Loucy (cell line): ENCODE measurements at regions not wholly inside any gene's neighbourhood (a gene's known extent, or its start where the extent isn't known, plus 50 kb on each side); places are given as distances from the start of the nearest gene placed in this dataset.

Source experiments
- H2AFZ ChIP-seq: fragments of 200-600 bp; sonication (generic); 2 replicates; pipeline ENCODE4 v1.6.0; 2016; ENCODE audit warnings: antibody characterized with exemption, mild to moderate bottlenecking, low read length, moderate library complexity
- H3F3A ChIP-seq: fragments of 200-600 bp; 2 replicates; pipeline ENCODE4 v1.6.0; 2016; ENCODE audit warnings: antibody characterized with exemption, low read depth, mild to moderate bottlenecking
- H3K27me3 ChIP-seq: fragments of 200-600 bp; sonication (generic); 2 replicates; pipeline ENCODE4 v1.6.1; 2014; ENCODE audit warnings: low read length, mild to moderate bottlenecking; ENCODE audit not compliant: insufficient read depth, poor library complexity, severe bottlenecking
- H3K36me3 ChIP-seq: fragments of 200-600 bp; sonication (generic); 2 replicates; pipeline ENCODE4 v1.6.1; 2016; ENCODE audit warnings: low read length; ENCODE audit not compliant: insufficient read depth
- H3K4me1 ChIP-seq: fragments of 200-600 bp; sonication (generic); 2 replicates; pipeline ENCODE4 v1.5.1; 2014; ENCODE audit warnings: low read length, mild to moderate bottlenecking; ENCODE audit not compliant: insufficient read depth, poor library complexity, severe bottlenecking
- H3K4me2 ChIP-seq: fragments of 200-600 bp; sonication (generic); 2 replicates; pipeline ENCODE4 v1.6.0; 2014; ENCODE audit warnings: antibody characterized with exemption, low read length, low read depth, mild to moderate bottlenecking; ENCODE audit not compliant: poor library complexity, severe bottlenecking
- H3K4me3 ChIP-seq: fragments of 200-600 bp; sonication (generic); 2 replicates; pipeline ENCODE4 v1.5.1; 2014; ENCODE audit warnings: low read length, mild to moderate bottlenecking, mixed read lengths; ENCODE audit not compliant: poor library complexity, severe bottlenecking
- H3K79me2 ChIP-seq: fragments of 200-600 bp; sonication (generic); 2 replicates; pipeline ENCODE4 v1.6.1; 2014; ENCODE audit warnings: low read length; ENCODE audit not compliant: insufficient read depth
- H3K9ac ChIP-seq: fragments of 200-600 bp; sonication (generic); 2 replicates; pipeline ENCODE4 v1.6.0; 2014; ENCODE audit warnings: mild to moderate bottlenecking, low read depth, low read length, moderate library complexity; ENCODE audit not compliant: poor library complexity, severe bottlenecking
- H3K9me2 ChIP-seq: fragments of 200-600 bp; sonication (generic); replicated peaks from 2 replicates; pipeline ENCODE4 v1.6.1; 2016; ENCODE audit warnings: low read depth, low read length, mixed read lengths
- H3K9me3 ChIP-seq: fragments of 200-600 bp; sonication (generic); 2 replicates; pipeline ENCODE4 v1.6.1; 2014; ENCODE audit warnings: mild to moderate bottlenecking, antibody characterized with exemption, low read length, low read depth; ENCODE audit not compliant: insufficient read depth
- H4K20me1 ChIP-seq: fragments of 200-600 bp; sonication (generic); 2 replicates; pipeline ENCODE4 v1.6.0; 2014; ENCODE audit warnings: antibody characterized with exemption, low read length, mild to moderate bottlenecking; ENCODE audit not compliant: insufficient read depth, poor library complexity, severe bottlenecking
- EZH2phosphoT487 ChIP-seq: fragments of 200-600 bp; IDR thresholded peaks from 2 replicates; pipeline ENCODE4 v1.6.1; 2018; ENCODE audit warnings: antibody characterized with exemption, mild to moderate bottlenecking, moderate library complexity, borderline replicate concordance
- TF ChIP-seq, protein P1 (sequence below): fragments of 200-600 bp; sonication (generic); conservative IDR thresholded peaks from 2 replicates; pipeline ENCODE4 v1.5.1; 2014; ENCODE audit warnings: mild to moderate bottlenecking, antibody characterized with exemption, low read length

DNA sequence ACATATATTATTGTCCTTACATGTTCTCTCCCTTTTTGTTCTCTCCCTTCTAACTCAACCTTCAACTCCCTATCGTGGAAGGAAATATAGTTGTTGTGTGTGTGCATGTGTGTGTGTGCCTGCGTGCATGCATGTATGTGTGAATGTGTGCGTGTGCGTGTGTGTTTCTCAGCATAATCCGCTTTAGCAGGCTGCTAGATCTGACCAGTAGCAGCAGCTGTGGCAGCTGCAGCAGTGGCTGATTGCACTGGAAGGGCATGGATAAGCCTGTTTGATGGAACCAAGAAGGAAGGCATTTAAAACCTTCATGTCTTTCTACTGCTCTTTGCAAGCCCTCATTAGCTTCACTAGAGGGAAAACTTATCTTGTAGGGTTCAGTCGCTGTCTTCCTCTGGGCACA is 65.6 kb upstream of the IRF2BP2 start:
- Histone ChIP-seq H2AFZ (peak overlapping the region; percentile 82), H3F3A (no peaks in the 10 kb centered on the region), H3K4me3 (no peak overlapping the region), H3K9me3 (no peaks in the 10 kb centered on the region), H3K4me1 (peaks cover 4% of the 10 kb centered on the region), H3K9ac (no peak overlapping the region), H3K9me2 (no peaks in the 10 kb centered on the region), H3K36me3 (no peaks in the 10 kb centered on the region), H4K20me1 (no peaks in the 10 kb centered on the region), H3K79me2 (no peaks in the 10 kb centered on the region), H3K27me3 (no peaks in the 10 kb centered on the region), H3K4me2 (peak overlapping the region; percentile 49)
- no peak for TF ChIP-seq EZH2phosphoT487
- TF ChIP-seq, protein P1, sequence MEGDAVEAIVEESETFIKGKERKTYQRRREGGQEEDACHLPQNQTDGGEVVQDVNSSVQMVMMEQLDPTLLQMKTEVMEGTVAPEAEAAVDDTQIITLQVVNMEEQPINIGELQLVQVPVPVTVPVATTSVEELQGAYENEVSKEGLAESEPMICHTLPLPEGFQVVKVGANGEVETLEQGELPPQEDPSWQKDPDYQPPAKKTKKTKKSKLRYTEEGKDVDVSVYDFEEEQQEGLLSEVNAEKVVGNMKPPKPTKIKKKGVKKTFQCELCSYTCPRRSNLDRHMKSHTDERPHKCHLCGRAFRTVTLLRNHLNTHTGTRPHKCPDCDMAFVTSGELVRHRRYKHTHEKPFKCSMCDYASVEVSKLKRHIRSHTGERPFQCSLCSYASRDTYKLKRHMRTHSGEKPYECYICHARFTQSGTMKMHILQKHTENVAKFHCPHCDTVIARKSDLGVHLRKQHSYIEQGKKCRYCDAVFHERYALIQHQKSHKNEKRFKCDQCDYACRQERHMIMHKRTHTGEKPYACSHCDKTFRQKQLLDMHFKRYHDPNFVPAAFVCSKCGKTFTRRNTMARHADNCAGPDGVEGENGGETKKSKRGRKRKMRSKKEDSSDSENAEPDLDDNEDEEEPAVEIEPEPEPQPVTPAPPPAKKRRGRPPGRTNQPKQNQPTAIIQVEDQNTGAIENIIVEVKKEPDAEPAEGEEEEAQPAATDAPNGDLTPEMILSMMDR, result no peak

DNA sequence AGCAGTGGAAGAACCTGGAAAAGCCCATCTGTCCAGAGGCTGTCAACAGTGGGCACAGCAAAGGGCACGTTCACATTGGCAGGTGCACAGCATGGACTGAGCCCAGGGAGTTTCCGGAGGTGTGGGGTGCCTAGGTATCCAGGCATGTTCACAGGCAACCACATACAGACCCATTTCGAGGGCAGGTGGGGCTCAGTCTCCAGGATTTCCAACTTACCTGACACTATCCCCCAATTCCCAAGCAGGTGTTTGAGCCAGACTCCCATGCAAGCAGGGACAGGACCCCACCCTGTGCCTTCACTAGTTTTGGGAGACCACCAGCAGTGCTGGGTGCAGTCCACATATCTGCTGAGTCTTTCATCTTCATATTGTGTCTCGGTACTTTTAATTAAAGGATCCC is 65.0 kb upstream of the IRF2BP2 start:
- H3K79me2 ChIP-seq, result no peaks in the 10 kb centered on the region
- no peaks in the 10 kb centered on the region for H3K27me3 ChIP-seq
- peaks cover 4% of the 10 kb centered on the region for H3K4me1 ChIP-seq
- no peaks in the 10 kb centered on the region for H3F3A ChIP-seq
- no peak overlapping the region for H2AFZ ChIP-seq
- H3K9ac ChIP-seq, result no peak overlapping the region
- H3K4me3 ChIP-seq, result no peak overlapping the region
- no peaks in the 10 kb centered on the region for H3K9me3 ChIP-seq
- no peaks in the 10 kb centered on the region for H3K36me3 ChIP-seq
- H3K4me2 ChIP-seq, result no peak overlapping the region
- no peaks in the 10 kb centered on the region for H4K20me1 ChIP-seq
- TF ChIP-seq, protein P1, result no peak
- H3K9me2 ChIP-seq, result no peaks in the 10 kb centered on the region

DNA sequence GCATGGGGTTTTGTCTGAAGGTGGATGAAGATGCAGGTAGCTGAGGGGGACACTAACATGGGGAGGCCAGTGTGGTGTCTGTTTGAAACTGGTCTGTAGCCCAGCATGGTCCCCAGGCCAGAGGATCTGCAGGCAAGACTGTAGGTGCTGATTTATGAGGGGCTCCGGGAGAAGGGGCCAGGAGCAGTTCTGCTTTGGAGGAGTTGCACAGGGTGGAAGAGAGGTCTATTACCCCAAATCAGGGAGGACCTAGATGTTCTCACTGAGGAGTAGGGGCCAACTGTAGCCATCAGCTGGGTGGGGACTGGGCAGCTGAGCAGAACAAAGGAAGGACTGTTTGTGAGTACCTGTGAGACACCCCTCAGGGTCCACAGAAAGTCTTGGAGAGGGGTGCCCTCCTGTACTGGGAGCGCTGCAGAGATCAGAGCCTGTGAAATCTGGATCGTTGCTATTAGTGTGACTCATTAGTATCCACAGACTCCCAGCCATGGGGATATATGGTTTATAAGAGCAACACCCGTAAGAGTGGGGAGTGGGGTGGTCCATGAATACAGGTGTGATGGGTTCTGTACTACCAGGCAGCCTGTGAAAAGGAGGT is 64.3 kb upstream of the IRF2BP2 start:
- H3K27me3 ChIP-seq, result no peaks in the 10 kb centered on the region
- no peak overlapping the region for H3K9ac ChIP-seq

More for the DNA sequence above, 64.3 kb upstream of the IRF2BP2 start:
- Histone ChIP-seq H3K36me3 (no peaks in the 10 kb centered on the region), H3K9me2 (no peaks in the 10 kb centered on the region), H3K4me1 (peaks cover 4% of the 10 kb centered on the region), H3K4me3 (no peak overlapping the region), H3K79me2 (no peaks in the 10 kb centered on the region), H2AFZ (no peak overlapping the region), H3K4me2 (no peak overlapping the region), H4K20me1 (no peaks in the 10 kb centered on the region), H3F3A (no peaks in the 10 kb centered on the region), H3K9me3 (no peaks in the 10 kb centered on the region)
- TF ChIP-seq, protein P1, result no peak
- no peak for TF ChIP-seq EZH2phosphoT487
